NCI-H226 (cell line): ENCODE measurements at regions not wholly inside any gene's neighbourhood (a gene's known extent, or its start where the extent isn't known, plus 50 kb on each side); places are given as distances from the start of the nearest gene placed in this dataset.
"Not testable (repeated sequence)": the region's sequence is repeated elsewhere in the genome, so short reads cannot be mapped to it uniquely, and the experiment has no call there.

Source experiments
- DNase-seq: peaks from one replicate; pipeline ENCODE4 v3.0.0-alpha.2; 2015

GRCh38 chr2:121061633-121062032, 223.4 kb downstream of the TFCP2L1 start:
- DNase-seq = no peak

GRCh38 chr2:121063471-121063870, 221.5 kb downstream of the TFCP2L1 start:
- DNase-seq = no peak

- no peak for DNase-seq
These were observed 220.8 kb downstream of the TFCP2L1 start for GRCh38 chr2:121064186-121064585.

GRCh38 chr2:121065239-121065638, 219.8 kb downstream of the TFCP2L1 start:
- DNase-seq = no peak

- DNase-seq = no peak
These were observed 218.5 kb downstream of the TFCP2L1 start for GRCh38 chr2:121066526-121066925.

- no peak for DNase-seq
These were observed 216.2 kb downstream of the TFCP2L1 start for GRCh38 chr2:121068851-121069250.

- DNase-seq = no peak
These were observed 215.5 kb downstream of the TFCP2L1 start for GRCh38 chr2:121069434-121069969.

GRCh38 chr2:121070061-121070460, 214.9 kb downstream of the TFCP2L1 start:
- not testable (repeated sequence) for DNase-seq

GRCh38 chr2:121071034-121071504, 213.9 kb downstream of the TFCP2L1 start:
- DNase-seq = no peak

GRCh38 chr2:121072784-121073183, 212.2 kb downstream of the TFCP2L1 start:
- DNase-seq = no peak

GRCh38 chr2:121073320-121074210, 211.4 kb downstream of the TFCP2L1 start:
- no peak for DNase-seq

- no peak for DNase-seq
These were observed 210.6 kb downstream of the TFCP2L1 start for GRCh38 chr2:121074293-121074932.

- peak; percentile 96 for DNase-seq
These were observed 209.9 kb downstream of the TFCP2L1 start for GRCh38 chr2:121075006-121075551.

- DNase-seq = peak; percentile 37
These were observed 209.1 kb downstream of the TFCP2L1 start for GRCh38 chr2:121075641-121076497.

GRCh38 chr2:121076498-121076820, 208.5 kb downstream of the TFCP2L1 start:
- DNase-seq = no peak

- DNase-seq = peak; percentile 55
These were observed 208.0 kb downstream of the TFCP2L1 start for GRCh38 chr2:121076885-121077549.

GRCh38 chr2:121078899-121079298, 206.1 kb downstream of the TFCP2L1 start:
- DNase-seq = no peak

- no peak for DNase-seq
These were observed 204.8 kb downstream of the TFCP2L1 start for GRCh38 chr2:121080013-121080772.

GRCh38 chr2:121081701-121082100, 203.3 kb downstream of the TFCP2L1 start:
- DNase-seq = no peak

- DNase-seq = no peak
These were observed 202.8 kb downstream of the TFCP2L1 start for GRCh38 chr2:121082191-121082590.

- DNase-seq = peak; percentile 6
These were observed 200.8 kb downstream of the TFCP2L1 start for GRCh38 chr2:121084130-121084680.
